DLD1 (cell line): ENCODE measurements at regions not wholly inside any gene's neighbourhood (a gene's known extent, or its start where the extent isn't known, plus 50 kb on each side); places are given as distances from the start of the nearest gene placed in this dataset.

ENCODE experiments used
- in situ Hi-C: cut with HindIII; loops from 2 replicates; pipeline ENCODE4 v1.10.0; 2017; ENCODE audit warnings: low sequenced_read_pairs

GRCh38 chr1:88021529-88021928 lies 662.5 kb upstream of the PKN2 start:
- in situ Hi-C loops = no loop called here

DNA sequence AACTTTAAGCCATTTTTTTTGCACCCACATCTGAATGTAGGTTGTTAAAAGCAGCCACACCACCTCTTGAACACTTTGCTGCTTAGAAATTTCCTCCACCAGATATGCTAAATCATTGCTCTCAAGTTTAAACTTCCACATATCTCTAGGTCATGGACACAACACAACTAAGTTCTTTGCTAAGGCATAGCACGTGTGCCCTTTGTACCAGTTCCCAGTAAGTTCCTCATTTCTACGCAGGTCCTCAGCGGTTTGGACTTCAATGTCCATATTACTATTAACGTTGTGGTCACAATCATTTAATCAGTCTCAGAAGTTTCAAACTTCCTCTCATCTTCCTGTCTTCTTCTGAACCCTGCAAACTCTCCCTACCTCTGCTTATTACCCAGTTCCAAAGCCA lies 661.6 kb upstream of the PKN2 start:
- in situ Hi-C loops = no loop called here

DNA sequence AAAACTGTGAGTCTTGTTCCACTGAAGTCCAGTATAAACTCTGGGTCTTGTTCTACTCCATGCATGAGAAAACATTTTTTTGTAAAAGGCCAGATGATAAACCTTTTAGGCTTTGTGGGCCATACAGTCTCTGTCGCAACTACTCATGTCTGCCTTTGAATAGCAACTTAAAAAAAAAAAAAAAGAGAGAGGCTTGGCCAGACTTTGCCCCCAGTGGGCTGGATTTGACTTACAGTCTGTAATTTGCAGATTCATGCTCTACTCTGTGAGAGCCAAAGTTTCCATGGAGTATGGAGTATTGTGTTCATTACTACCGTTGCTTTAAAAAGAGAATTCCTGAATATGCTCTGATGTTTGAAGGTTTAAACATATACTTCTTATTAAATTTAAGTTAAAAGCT lies 654.9 kb upstream of the PKN2 start:
- in situ Hi-C loops = no loop called here

DNA sequence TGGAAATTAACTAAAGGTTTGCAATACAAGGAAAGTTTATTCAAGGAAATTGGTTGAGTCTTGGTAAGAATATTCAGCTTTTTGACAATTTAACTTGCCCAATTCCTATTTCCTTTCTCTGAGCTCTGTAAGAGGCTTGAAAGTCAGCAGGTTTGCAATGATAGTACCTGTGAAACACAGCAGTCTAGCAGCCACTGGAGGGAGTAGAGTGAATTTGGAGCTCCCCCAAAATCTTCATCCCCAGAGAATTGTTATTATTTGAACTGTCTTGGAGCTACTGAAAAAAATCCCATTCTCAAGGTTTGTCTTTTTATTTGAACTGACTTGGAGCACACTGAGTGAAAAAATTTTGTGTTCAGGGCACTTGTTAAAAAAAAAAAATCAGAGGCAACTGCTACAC lies 654.2 kb upstream of the PKN2 start:
- in situ Hi-C loops = no loop called here

DNA sequence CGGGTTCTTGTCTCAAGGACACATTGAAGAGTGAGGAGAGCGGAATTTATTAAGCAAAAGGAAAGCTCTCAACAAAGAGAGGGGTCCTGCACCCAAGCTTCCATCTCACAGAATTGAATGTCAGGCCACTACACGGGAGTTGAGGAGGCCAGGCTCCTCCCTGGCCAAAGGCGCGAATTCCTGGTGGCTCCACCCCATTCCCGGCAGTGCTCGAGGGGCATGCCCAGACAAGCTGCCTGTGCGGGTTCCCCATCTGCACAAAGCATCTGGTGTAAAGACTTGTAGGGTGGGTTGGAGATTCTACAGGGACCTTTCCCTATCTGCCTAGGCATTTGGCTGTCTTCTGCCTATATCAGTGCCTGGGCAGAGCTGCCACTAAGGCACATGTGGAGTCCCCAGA lies 648.5 kb upstream of the PKN2 start:
- in situ Hi-C loops = no loop called here

- in situ Hi-C loops = no loop called here
These were observed 647.6 kb upstream of the PKN2 start for GRCh38 chr1:88036345-88037014.

- in situ Hi-C loops = no loop called here
These were observed 644.8 kb upstream of the PKN2 start for GRCh38 chr1:88039240-88039639.

- in situ Hi-C loops = no loop called here
These were observed 640.2 kb upstream of the PKN2 start for GRCh38 chr1:88043834-88044233.

DNA sequence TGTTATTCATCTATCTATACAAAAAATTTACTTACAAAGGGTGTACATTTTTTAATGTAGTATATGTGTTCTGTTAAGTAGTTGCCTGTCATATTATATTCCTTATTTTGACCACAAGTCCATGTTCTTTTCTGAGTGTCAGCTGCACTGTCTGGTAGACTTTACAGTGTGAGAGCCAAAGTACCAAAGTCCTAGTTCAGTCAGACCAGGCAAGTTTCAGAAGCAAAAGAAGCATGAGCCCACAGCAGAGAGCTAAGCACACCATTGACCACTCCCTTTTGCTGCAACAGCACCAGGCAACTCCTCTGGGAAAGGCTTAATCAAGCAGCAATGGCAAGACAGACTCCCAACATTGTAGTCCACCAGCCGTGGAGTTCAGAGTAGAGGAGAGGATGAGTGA lies 631.9 kb upstream of the PKN2 start:
- in situ Hi-C loops = no loop called here

- in situ Hi-C loops = no loop called here
These were observed 631.0 kb upstream of the PKN2 start for GRCh38 chr1:88053065-88053464.

DNA sequence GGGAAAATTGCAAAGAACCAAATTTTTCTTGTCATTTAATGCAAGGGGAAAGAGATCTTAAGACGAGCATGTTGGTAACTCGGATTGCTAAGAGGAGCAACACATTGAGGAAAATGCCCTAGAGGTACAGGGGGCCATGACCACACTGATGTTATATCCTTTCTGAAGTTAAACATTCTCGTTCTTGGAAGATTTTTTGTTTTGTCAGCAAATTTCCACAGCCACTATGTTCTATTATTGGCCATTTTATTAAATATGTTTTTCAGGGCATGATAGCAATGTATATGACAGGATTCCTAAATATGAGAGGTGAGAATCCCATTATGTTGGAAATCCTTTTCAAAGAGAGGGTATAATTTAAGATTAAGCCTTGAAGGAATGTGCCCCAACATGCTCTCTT lies 627.2 kb upstream of the PKN2 start:
- in situ Hi-C loops = no loop called here

DNA sequence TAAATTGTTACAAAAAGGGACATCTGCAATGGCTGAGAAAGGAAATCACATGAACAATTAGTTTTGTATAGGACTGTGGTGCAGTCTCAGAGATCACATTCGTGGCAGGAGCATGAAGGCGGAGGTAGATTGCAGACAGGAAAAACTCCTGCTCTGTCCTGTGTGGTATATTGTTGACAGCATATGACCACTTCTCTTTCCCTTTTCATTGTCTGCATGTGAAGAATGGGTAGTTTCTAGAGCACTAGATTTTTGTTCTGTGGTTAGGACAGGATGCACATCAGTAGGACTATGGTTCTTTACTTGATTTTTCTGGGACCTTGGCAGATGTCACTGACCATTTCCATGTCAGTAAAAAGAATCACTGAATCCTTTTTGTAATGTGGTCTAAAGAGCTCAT lies 625.9 kb upstream of the PKN2 start:
- in situ Hi-C loops = no loop called here

DNA sequence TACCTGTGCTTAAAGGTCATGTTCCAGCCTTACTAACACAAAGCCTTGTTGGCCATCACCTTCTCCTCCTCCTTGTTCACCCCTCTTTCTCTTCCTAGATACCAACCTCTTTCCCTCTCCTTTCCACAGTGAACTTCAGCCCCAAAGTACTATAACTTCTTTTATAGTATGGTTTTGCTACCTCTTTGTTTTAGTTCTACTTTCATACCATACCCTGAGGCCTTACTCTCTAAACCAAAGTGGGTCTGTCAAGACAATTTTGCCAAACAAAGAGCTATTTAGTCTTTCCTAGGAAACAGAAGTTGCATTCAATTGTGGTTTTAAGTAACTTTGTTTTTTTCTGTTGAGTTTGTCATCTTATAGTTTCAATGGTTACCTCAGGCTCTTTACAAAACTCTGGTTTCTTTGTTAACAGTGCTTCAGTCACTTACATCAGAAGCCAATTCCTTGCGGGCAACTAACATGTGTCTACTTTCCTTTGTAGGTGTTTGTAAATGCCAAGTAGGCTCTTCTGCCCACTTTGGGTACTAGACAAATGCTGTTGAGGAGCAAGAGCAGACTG lies 623.9 kb upstream of the PKN2 start:
- in situ Hi-C loops = no loop called here

DNA sequence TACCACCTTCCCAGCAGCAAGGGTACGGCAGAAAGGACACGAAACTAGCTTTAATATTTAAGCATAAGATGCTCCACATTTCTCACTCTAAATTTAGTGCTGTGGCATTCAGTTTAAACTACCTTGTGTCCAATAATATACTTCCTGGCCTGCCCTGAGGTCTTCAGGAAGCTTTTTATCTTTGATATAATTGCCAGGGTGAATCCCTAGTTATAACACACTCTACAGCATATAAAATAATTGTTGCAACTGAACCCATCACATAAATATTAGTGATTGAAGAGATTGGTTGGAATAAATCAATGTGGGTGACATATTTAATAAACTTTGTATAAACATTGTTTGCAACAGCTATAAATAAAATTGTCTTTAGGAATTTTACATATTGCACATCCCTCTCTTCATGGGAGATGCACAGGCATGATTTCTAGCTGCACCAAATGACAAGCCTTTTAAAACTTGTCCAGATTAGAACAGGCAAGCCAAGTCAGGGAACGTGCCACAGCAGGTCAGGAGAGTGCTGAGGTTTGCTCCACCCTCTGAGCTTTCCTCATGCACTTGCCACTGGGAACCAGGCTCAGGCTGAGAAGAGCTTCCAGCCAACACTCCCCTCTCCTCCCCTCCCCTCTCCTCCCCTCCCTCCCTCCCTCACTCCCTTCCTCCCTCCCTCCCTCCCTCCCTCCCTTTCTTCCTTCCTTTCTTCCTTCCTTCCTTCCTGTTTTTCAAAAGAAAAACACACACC lies 623.2 kb upstream of the PKN2 start:
- in situ Hi-C loops = no loop called here

DNA sequence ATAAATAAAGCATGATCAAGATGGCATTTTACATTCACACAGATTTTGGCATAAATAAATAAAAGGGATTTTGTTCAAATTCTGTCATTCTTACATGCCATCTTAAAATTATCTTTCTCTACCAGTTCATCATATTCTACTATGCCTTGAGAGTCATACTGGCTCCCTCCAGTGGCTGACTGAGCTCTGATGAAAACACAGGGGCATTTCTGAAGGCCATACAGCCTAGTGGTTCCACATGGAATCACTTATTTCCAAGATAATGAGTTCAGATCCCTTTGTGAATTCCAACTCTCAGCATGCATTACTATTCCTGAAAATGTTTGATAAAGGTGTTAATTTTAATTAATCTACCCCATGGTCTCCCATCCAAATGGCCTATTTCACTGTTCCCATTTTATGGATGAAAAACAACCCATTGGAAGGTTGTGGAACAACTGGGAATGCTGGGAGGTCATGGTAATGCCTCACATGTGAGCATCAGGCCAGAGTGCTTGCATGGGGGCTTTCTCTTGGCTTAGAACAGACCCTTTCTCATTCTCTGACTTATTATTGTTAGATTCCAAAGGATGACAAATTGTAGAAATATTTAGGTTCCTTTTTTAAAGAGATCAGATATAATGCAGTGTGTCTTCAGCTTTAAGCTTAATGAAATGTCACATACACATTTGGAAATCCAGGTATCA lies 622.4 kb upstream of the PKN2 start:
- in situ Hi-C loops = no loop called here

DNA sequence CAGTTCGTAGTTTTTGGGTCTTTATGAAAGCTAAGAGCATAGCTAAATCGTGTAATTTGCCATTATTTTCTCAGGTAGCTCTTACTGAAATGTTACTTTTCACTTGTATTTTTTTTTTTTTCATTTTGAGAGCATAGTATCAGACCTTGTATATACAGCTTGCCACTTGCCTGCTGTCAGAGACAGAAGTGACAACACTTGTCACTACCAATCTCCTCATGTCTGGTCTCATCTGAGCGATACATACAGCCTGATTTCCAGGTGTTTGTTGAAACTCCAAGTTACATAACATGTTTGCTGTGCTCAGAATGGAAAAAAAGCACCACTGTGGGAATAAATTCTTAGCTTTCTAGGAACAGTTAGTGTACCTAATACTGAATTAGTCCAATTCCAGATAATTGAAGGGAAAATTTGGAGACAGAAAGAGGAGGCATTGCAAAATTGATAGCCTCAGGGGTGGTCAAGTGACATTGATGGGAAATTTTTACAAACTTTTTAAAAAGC lies 621.4 kb upstream of the PKN2 start:
- in situ Hi-C loops = no loop called here

- in situ Hi-C loops = no loop called here
These were observed 620.5 kb upstream of the PKN2 start for GRCh38 chr1:88063605-88064004.

- in situ Hi-C loops = no loop called here
These were observed 615.6 kb upstream of the PKN2 start for GRCh38 chr1:88068407-88068960.

DNA sequence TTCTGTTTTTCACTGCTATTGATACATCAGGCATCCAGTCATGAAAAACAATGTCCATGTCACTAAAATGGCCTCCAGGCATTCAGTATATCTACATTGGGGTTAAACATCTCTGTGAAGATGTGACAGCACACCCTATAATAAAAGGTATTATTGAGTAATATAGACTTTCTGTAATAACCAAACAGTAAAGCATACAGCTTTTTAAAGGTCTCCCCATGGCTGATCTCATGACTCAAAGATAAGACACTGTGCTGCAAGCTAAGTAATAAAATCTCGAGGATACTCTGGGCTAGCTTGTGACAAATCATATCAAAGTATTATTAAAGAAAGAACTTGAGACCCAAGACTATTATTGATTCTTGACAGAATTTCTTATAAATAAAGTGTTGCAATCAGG lies 613.1 kb upstream of the PKN2 start:
- in situ Hi-C loops = no loop called here

DNA sequence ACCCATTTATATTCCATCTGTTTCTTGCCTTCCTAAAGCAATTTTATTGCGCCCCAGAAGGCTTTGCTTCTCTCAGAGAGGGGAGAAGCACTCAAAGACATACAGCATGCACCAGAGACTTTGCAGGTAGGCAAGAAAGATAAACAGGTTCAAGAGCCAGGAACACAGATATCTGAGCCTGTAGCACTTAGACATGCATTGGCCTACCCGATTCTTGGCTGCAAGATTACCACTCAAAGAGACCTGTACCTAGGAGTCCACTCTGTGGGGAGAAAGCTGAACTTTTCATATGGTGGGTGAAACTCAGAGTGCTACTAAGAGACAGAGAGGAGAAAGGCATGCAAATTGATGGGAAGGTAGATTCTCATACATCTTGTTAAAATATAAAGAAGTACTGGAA lies 609.4 kb upstream of the PKN2 start:
- in situ Hi-C loops = no loop called here

- in situ Hi-C loops = no loop called here
These were observed 608.3 kb upstream of the PKN2 start for GRCh38 chr1:88075813-88076212.
